GM18868 (cell line): ENCODE measurements at regions not wholly inside any gene's neighbourhood (a gene's known extent, or its start where the extent isn't known, plus 50 kb on each side); places are given as distances from the start of the nearest gene placed in this dataset.
A peak's percentile ranks its signal among the peaks of the same experiment; 100 is the strongest.

Source experiments
- ATAC-seq: cut with Tn5 transposase; IDR thresholded peaks from one replicate; pipeline ENCODE4 v1.9.1; 2021; ENCODE audit warnings: mild to moderate bottlenecking, moderate library complexity; ENCODE audit not compliant: unreplicated experiment

DNA sequence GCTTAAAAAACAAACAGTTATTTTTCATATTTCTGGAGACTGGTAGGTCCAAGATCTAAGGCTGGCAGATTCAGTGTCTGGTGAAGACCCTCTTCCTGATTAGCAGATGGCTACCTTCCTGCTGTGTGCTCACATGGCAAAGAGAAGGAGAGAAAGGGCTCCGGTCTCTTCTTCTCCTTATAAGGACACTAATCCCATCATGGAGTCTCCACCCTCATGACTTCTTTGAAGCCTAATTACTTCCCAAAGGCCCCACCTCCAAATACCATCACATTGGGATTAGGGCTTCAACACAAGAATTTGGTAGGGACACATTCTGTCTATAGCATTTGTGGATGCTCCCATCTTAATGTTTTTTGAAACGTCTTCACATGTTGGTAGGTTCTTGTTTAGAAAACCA is 391.1 kb downstream of the TMEM161B start:
- no peak for ATAC-seq

DNA sequence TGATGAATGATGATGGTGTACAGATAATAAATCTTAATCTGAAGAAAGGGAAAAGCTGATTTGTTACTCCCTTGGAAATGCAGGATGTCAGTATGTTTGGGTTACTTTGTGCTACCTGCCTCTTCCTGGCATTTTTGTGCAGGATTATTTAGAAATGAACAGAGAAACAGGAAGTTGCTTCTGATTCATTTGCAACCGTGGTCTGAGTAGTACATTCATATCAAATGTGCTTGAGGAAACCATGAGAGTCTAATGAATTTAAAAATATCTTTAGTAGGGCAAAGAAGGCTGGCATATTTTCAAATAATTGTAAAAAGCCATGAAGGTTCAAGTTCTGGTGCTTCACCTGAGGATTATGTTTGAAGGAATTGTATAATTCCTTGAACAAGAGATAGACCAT is 391.6 kb downstream of the TMEM161B start:
- ATAC-seq = peak; percentile 64

DNA sequence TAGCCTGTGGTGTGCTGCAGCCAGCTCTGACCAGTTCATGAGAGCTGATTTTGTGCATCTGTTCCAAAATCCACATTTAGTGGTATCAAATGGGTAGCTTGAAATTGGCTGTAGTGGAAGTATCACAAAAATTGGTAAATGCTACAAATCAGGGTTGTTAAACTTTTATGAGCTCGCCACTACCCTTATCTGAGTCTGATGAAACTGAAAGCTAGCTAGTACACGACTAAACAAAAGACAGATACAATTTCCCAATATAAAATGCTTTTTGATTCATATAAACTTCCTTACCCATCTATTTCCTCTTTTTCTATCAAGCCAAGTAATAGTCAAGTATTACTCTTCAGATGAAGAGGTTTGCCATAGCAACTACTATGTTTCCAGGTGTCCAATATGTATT is 392.0 kb downstream of the TMEM161B start:
- peak; percentile 49 for ATAC-seq

DNA sequence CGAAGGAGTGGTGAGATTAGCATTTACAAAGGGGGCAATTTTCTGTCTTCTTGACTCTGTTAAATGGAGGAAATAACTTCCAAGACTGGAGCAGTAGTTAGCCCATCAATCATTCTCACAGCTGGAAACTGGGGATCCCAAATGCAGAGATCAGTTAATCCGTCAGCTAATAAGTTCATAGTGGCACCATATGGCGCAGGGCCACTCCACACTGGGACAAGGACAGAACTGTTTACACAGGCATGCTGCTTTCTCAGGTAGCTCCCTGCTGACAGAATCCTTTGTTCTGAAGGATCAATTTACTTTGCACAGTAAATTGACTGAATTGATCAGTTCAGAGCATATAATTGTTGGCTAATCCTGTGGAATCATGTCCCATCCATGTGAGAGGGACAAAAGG is 395.7 kb downstream of the TMEM161B start:
- no peak for ATAC-seq

DNA sequence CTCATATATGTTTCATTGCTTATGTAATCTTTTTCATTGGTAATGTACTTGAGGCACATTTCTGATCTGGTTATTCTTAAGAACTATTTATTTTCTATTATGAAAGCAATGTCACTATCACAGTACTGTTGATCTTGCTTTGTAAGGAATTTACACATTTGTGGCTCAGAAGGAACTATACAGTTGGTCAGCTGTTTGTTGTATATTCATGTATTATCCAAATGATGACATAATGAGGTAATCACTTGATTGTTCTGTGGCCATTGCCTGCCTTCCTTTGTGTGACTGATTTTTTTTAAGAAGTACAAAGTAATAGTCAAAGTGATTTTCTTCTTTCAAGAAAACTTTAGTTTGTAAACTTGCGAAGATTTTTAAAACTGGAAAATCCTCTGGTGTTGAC is 399.9 kb downstream of the TMEM161B start:
- ATAC-seq = no peak

DNA sequence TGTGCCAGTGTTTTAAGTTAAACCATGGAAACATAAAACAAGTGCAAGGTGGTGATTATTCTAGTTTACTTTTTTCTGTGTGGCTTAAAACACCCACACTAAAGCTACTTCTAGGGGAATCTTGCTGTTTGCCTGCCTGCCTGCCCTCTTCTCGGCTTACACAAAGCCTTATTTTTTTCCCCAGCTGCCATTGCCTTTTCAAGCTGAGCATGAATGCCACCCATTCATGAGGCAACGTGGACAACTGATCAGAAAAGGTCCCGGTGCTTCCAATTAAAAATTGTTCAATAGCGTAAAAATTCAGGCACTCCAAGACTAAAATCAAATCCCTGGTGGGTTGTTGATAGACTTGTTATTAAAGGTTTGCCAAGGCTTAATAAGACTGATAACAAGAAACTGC is 401.4 kb downstream of the TMEM161B start:
- ATAC-seq = no peak

DNA sequence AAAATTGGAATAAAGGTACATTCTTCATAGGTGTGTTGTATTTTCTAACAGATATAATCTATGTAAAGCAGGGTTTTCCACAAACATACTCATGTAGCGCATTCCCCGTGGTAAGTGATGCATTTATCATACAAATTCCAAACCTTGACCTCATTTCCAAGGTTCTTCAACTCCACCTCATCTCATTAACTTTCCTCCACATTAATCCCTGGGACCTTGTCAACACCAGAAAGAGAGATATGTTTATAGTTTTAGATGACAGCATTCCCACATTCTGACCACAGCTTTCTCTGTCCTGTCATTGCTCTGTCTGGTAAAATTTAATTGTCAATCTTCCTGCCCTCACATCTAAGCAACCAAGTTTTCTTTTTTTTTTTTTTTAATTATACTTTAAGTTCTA is 415.1 kb downstream of the TMEM161B start:
- no peak for ATAC-seq

DNA sequence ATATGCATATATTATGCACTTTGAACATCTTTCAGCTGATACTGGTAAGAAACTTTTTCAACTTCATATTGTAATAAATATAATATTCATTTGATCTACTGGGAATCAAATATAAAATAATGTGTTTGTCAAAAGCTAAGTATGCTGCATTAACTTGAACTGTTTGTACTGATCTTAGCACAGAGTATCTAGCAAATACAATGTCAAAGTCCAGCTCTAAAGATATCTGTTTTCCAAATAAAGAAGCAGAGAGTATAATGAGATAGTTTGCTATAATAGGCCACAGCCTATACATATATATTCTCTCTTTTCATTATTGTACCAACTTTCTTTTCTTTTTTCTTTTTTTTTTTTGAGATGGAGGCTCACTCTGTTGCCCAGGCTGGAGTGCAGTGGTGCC is 417.0 kb downstream of the TMEM161B start:
- no peak for ATAC-seq

DNA sequence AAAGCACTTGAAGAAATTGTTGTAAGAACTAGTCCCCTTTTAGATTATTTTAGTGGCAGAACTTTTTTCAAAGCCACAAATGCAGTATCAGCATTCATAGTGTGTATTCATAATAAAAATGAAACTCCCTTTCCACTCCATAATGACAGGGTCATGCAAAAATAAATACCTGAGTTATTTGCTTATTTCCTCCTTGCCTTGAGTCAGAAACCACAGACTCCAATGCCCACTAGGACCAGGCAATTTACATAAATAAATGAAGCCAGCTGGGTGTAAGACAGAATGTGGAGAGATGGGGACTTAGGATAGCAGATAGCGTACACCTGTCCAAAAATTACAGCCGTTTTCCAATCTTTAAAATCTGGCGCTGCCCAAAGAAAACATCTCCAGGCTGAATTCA is 417.8 kb downstream of the TMEM161B start:
- ATAC-seq = no peak

DNA sequence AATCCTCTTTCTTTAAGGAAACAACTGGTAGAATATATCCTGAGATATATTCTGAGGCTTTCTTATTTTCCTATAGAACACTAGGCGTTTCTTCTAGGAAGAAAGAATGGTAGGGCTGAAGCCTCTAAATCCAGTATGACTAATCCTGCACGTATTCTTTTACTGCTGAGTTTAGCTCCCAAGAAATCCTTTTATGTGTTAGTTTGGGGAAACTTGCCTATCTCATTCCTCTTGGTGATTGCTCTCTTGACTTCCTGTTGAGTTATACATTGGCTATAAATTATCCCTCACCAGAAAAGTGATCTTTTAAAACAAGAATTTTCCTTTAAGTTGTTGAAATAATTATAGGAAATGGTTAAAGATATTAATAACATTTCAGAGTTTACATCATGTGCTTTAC is 422.9 kb downstream of the TMEM161B start:
- ATAC-seq = no peak

DNA sequence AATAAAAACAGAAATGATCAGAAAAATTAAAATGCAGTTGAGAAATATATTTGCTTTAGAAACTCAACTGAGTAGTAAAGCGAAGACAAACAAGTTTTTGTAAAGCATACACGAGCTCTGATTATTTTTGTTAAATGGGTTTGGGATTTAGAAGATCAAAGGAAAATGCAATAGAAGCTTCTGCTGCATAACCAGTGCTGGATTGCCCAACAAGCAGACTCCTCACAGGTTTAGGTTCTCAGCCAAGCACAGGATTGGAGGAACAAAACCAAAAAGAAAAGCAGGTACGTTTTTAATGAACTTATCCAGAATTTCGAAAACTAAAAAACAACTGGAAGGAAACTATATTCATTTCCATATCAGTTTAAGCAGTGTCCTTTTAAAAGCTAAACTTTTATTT is 423.8 kb downstream of the TMEM161B start:
- ATAC-seq = no peak

DNA sequence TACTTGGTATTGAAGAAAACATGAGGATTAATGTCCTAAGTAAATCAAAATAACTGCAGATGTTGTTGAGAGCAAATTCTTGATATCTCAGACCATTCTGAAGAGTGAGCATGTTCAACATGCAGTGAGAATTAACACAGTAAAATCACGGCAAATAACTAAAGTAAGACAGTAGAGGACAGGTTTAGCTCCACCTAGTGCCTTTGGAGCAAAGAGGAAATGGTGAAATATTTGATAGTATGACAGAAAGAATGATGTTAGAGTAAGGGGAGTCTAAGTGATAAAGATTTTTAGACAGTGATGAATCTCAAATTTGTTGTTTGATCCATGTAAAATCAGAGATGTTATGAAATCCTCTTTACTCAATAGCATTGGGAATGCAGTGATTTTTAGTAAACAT is 424.2 kb downstream of the TMEM161B start:
- no peak for ATAC-seq

DNA sequence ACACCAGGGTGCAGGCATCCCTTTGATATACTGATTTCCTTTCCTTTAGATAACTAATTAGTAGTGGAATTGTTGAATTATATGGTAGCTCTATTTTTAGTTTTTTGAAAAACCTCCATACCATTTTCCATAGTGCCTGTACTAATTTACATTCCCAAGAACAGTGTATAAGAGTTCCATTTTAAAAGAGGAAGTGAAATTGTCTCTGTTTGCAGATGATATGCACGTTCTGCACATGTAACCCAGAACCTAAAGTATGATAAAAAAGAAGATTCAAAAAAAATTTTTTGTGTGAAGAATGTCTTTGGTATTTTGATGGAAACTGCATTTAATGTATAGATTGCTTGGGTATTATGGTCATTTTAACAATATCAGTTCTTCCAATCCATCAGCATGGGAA is 424.0 kb upstream of the CCNH start:
- ATAC-seq = peak; percentile 66

DNA sequence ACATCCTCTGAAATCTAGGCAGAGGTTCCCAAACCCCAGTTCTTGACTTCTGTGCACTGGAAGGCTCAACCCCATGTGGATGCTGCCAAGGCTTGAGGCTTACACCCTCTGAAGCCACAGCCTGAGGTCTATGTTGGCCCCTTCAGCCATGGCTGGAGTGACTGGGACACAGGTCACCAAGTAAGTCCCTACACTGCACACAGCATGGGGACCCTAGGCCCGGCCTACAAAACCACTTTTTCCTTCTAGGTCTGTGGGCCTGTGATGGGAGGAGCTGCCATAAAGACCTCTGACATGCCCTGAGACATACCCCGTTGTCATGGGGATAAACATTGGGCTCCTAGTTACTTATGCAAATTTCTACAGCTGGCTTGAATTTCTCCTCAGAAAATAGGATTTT is 418.8 kb upstream of the CCNH start:
- no peak for ATAC-seq

DNA sequence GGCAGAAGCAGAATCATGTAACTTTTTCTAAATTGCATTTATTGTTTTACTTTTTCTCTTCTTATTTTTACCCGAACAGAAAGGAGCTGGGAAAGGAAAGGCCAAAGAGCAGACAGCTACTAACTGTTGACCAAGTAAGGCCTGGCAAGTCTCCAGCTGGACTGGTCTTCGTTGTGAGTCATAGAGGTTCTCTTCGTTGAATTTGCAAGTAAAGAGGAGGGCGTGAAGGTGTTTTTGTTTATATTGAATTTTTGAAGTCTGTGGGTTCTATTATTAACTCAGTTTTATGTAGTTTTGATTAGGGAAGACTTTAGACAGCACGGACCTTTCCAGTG is 416.5 kb upstream of the CCNH start:
- ATAC-seq = no peak

DNA sequence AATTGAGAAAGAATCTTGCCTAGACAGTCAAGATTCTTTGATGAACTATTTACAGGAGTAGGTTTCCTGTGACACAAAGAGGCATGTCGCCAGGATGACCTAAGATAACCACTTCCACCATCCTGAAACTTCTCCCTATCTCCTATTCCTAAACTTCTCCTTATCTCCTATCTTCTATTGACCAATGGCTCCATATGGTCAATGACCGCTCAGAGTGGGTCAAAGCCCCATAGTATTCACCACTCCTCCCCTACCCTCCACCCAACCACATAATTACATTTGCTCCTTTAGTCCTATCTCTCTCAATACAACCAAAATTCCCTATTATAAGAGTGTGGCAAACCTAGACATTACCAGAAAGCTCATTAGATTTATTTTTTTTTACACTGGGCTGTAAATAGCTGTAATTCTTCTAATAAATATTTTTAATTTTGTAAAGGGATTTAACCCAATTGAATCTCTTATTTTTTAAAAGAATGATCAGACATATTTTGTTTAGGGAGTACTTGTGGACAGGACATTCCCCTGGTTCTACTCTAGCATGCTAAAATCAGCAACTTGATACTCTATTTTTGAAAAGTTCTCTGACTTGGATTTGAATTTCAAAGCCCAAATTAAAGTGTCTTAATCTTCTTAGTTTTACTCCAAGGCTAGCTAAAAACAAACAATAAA is 416.0 kb upstream of the CCNH start:
- ATAC-seq = no peak

DNA sequence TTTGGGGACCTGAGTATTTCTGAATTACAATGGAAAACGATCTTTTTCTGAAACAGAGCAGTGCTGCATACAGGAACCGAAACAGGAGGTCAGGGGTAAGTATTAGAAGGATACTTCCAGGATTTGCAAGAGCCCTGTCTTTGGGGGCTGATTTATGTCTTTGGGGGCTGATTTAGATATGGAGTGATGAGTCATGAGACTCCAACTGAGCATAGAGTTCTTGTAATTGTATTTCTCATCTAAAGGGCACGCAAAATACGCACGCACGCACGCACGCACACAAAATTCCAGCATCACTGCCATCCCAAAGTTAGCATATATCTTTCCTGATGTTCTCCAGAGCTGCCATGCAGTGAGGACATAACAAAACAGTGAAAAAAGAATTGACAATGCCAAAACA is 414.8 kb upstream of the CCNH start:
- ATAC-seq = no peak

DNA sequence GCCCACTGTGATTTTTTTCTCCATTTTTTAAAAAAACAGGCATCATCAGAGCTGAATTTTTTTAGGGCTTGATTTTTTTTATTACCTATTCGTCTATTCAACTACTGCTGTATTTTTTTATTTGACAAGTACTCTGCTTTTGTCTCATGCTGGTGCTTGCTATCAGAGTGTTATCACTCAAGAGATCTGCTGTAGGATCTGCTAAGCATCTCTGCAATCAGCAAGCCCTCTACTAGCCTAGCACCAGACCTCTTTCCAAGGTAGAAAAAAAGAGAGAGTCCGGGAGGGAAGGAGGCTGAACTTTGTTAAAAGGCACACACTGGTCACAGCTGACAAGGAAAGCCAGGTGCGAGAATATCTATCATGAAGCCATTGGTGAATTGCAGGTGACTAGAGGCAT is 413.8 kb upstream of the CCNH start:
- no peak for ATAC-seq

DNA sequence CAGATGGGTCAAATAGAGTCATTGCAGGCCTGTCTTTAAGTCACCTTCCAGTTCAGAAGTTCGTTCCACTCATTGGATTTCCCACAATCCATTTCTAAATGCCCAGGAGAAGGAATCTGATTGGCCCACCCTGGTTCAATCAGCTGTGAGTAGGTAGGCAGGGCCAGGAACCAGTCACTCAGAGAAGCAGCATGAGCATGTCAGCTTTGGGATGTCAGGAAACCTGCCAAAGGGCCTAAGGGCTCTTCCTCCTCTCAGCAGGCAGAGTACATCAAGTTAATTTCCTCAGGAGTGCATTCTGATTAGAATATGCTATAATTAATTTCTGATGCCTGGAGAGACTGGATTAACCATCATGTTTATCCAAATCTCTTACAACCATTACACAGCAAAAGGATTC is 412.9 kb upstream of the CCNH start:
- no peak for ATAC-seq

DNA sequence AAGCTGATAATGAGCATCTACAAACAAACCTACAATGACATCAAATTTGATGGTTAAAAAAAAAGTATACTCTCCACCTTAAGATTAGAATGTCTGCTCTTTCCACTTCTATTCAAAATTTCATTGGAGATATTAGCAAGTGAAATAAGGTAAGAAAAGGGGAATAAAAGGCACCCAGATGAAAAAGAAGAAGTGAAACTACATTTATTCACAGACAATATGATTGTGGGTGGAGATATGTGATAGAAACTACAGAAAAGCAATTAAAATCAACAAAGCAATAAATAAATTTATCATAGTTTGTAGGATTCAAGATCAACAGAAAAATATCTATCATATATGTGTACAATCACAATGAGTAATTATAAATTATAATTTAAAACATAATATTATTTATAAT is 395.1 kb upstream of the CCNH start:
- peak; percentile 62 for ATAC-seq

DNA sequence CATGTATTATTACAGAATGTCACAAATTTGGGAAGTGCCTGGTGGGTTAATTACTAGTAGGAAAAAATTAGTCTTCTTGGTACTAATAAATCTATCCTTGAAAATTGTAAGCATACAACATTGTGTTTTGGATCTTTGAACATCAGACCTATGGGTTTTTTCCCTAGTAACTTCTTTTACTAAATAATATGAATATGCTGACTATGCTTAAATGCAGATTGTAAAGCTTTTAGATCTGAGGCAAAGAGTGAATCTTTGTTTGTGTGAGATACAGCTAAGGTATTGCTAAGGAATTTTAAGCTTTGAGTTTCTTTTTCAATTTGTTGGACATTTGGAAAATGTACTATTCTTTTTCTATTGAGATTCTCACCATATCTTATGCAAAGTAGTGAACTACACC is 390.6 kb upstream of the CCNH start:
- ATAC-seq = no peak

DNA sequence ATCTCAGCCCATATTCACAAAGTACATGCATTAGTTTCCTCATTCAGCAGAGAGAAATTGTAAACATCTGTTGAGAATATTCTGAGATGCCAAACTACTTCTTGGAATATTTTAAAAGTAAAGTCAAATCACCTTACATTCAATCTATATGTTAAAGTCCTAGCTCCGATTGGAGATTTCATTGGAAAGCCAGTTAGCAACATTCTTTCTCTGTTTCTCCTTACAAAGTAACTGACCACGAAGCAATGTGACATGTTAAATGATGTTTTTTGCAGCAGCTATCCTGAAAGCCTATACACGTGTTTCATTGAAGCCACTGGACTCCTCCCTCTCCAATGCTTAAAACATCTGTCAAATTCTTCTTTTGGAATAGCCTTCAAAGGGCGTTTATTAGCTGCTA is 379.1 kb upstream of the CCNH start:
- no peak for ATAC-seq

DNA sequence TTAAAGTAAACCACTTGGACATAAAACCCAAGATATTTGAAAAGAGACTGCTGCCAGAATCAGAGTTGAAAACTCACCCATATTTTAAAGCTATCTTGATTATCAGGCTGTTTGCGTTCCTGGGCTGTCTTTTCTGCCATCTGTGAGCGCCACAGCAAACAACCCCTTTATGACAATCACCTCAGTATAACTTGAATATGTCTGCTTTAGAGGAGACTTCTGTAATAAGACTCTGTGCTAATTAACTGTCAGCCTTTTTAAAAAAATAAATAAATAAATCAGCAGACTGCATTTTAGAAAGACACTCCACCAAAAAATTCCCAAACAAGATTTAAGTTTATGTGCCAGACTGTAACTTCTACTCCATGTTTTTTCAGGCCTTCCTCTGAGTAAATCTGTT is 375.7 kb upstream of the CCNH start:
- no peak for ATAC-seq
